ENCODE measurements at regions not wholly inside any gene's neighbourhood (a gene's known extent, or its start where the extent isn't known, plus 50 kb on each side); places are given as distances from the start of the nearest gene placed in this dataset.

DNA sequence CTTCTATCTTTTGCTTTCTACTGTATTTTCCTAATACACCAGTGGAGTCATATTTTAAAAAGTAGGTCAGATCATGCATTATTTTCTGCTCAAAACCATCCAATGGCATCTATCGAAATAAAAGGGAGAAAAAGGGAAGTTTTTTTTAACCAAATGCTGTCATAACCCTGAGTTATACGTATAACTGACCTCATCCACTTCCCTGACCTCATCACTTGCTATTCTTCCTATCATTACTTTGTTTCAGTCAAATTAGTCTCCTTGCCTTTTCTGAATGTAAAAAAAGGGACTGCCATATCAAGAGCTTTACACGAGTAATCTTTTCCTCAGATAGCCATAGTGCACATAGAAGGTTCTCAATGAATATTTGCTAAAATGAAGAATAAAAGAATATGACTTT is 1383.6 kb downstream of the ZPLD1 start:
- Histone ChIP-seq H3K27me3 (replicated peaks; ENCODE audit: insufficient read depth) (no peaks in the 10 kb centered on the region), H3K36me3 (no peaks in the 10 kb centered on the region), H3K9me3 (no peaks in the 10 kb centered on the region), H3K4me3 (no peak overlapping the region), H3K4me1 (ENCODE audit: control insufficient read depth in 1 of 2, low read depth in 2 of 2) (no peaks in the 10 kb centered on the region), H3K27ac (no peak overlapping the region)
- no peak for DNase-seq (ENCODE audit: low spot score)
- no peak for ATAC-seq (ENCODE audit: insufficient number of reproducible peaks, low FRiP score, low read depth)
- TF ChIP-seq, protein P1, sequence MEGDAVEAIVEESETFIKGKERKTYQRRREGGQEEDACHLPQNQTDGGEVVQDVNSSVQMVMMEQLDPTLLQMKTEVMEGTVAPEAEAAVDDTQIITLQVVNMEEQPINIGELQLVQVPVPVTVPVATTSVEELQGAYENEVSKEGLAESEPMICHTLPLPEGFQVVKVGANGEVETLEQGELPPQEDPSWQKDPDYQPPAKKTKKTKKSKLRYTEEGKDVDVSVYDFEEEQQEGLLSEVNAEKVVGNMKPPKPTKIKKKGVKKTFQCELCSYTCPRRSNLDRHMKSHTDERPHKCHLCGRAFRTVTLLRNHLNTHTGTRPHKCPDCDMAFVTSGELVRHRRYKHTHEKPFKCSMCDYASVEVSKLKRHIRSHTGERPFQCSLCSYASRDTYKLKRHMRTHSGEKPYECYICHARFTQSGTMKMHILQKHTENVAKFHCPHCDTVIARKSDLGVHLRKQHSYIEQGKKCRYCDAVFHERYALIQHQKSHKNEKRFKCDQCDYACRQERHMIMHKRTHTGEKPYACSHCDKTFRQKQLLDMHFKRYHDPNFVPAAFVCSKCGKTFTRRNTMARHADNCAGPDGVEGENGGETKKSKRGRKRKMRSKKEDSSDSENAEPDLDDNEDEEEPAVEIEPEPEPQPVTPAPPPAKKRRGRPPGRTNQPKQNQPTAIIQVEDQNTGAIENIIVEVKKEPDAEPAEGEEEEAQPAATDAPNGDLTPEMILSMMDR (IDR thresholded peaks at IDR 0.05): no peak

DNA sequence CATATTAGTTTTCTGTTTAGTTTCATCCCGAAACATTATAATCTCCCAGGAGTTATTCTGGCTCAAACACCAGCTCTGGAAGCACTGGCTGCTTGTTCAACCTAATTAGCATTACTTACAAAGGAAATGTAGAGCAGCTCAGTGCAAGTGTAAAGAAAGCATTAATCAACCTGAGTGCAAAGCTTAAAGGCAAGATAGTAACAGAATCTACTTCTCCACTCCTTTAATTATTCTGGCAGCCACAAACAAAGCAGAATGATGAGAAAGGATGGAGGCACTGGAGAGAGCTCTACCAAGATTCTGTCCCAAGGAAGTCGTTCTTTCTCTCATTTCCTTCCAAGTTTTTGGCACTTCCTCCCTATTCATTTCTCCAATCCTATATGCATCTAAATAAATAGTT is 1384.0 kb downstream of the ZPLD1 start:
- H3K36me3 ChIP-seq: no peaks in the 10 kb centered on the region
- no peaks in the 10 kb centered on the region for H3K27me3 ChIP-seq (replicated peaks; ENCODE audit: insufficient read depth)
- no peak overlapping the region for H3K27ac ChIP-seq
- TF ChIP-seq, protein P1 (IDR thresholded peaks at IDR 0.05): no peak
- no peak overlapping the region for H3K4me3 ChIP-seq
- ATAC-seq (ENCODE audit: insufficient number of reproducible peaks, low FRiP score, low read depth): no peak
- no peaks in the 10 kb centered on the region for H3K9me3 ChIP-seq
- no peak for DNase-seq (ENCODE audit: low spot score)
- no peaks in the 10 kb centered on the region for H3K4me1 ChIP-seq (ENCODE audit: control insufficient read depth in 1 of 2, low read depth in 2 of 2)

DNA sequence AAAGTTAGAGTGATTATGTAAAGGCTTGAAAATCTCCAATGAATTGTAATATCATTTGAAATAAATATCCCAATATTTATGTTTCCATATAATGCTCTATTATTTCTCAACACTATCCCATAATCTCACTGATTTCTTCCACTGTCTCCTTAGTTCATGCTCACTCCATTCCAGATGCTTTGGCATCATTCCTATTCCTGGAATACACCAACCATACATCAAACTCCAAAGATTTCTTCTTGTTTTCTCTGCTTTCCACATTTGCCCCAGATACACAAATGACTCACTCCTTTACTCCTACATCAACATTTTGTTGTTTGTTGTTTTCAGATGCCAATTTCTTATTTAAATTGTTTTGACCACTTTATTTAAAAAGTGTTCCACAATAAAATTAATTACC is 1390.8 kb downstream of the ZPLD1 start:
- Histone ChIP-seq H3K4me1 (ENCODE audit: control insufficient read depth in 1 of 2, low read depth in 2 of 2) (no peaks in the 10 kb centered on the region), H3K9me3 (peaks cover 4% of the 10 kb centered on the region), H3K36me3 (no peaks in the 10 kb centered on the region), H3K27ac (no peak overlapping the region), H3K4me3 (no peak overlapping the region), H3K27me3 (replicated peaks; ENCODE audit: insufficient read depth) (no peaks in the 10 kb centered on the region)
- no peak for ATAC-seq (ENCODE audit: insufficient number of reproducible peaks, low FRiP score, low read depth)
- TF ChIP-seq, protein P1 (IDR thresholded peaks at IDR 0.05): no peak
- no peak for DNase-seq (ENCODE audit: low spot score)

DNA sequence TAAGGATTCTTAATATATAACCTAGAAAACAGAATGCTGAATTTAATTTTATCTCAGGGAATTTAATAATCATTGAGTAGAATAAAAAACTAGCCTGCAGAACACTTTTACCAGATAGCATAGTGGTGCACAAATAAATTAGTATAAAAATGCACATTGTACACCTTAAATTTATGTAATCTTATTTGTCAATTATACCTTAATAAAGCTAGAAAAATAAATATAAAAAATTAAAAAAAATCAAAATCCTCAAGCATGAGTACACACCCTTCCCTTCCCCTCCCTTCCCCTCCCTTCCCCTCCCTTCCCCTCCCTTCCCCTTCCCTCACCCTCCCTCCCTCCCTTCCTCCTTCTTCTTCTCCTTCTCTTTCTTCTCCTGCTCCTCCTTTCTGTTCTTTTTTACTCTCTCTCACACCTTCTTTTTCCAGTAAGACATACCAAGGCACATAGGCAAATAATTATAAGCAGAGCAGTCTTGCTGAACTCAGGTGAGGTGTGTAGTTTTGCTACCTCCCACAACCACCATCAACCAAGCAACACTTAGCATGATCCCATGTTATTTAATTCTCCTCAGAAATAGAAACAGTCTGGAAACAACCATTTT is 1395.0 kb downstream of the ZPLD1 start:
- TF ChIP-seq, protein P1 (IDR thresholded peaks at IDR 0.05): no peak
- H3K27ac ChIP-seq: no peak overlapping the region
- peaks cover 4% of the 10 kb centered on the region for H3K9me3 ChIP-seq
- no peaks in the 10 kb centered on the region for H3K27me3 ChIP-seq (replicated peaks; ENCODE audit: insufficient read depth)
- no peaks in the 10 kb centered on the region for H3K36me3 ChIP-seq
- no peak for DNase-seq (ENCODE audit: low spot score)
- H3K4me1 ChIP-seq (ENCODE audit: control insufficient read depth in 1 of 2, low read depth in 2 of 2): no peaks in the 10 kb centered on the region
- ATAC-seq (ENCODE audit: insufficient number of reproducible peaks, low FRiP score, low read depth): no peak
- H3K4me3 ChIP-seq: no peak overlapping the region

DNA sequence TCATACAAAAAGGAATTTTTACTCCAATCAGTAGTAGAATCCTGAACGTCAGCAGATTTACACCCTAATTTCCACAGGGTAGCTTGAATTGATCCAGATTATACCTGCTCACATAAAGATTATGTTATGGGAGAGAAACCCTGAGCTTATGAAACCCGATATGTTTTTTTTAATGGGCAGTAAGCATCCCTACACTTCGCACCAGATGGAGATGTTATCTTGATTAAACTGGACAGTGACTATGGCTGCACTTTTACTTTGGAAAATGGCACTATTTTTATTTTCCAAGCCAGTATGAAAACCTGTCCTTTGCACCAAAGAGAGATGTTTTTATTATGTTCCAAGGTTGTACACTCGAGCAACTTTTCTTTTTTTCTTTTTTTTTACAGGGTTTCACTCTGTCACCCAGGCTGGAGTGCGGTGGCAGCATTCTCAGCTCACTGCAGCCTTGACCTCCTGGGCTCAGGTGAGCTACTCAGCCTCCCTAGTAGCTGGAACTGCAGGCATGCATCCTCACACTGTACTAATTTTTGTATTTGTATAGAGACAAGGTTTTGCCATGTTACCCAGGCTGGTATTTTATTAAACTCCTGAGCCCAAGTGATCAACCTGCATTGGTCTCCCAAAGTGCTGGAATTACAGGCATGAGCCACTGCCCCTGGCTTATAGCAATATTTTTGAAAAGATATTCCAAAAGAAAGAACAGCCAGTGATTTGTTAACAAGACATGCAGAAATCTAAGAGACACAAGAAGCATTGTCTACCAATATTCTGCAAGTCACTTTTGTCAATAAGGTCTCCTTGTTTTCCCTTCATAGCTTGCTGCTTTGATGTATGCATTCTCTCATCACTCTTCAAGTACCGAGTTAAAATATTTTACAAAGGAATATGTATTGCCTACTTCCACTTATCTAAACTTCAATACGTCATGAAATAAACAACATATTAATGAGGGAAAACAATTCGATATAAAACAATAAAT is 1412.6 kb downstream of the ZPLD1 start:
- H3K4me1 ChIP-seq (ENCODE audit: control insufficient read depth in 1 of 2, low read depth in 2 of 2): no peaks in the 10 kb centered on the region
- no peak for ATAC-seq (ENCODE audit: insufficient number of reproducible peaks, low FRiP score, low read depth)
- H3K4me3 ChIP-seq: no peak overlapping the region
- no peaks in the 10 kb centered on the region for H3K36me3 ChIP-seq
- no peak for DNase-seq (ENCODE audit: low spot score)
- H3K27me3 ChIP-seq (replicated peaks; ENCODE audit: insufficient read depth): no peaks in the 10 kb centered on the region
- TF ChIP-seq, protein P1 (IDR thresholded peaks at IDR 0.05): no peak
- no peak overlapping the region for H3K27ac ChIP-seq
- no peaks in the 10 kb centered on the region for H3K9me3 ChIP-seq

All from thoracic aorta (tissue), 2 donors.